ENCODE measurements at regions not wholly inside any gene's neighbourhood (a gene's known extent, or its start where the extent isn't known, plus 50 kb on each side); places are given as distances from the start of the nearest gene placed in this dataset.

DNA sequence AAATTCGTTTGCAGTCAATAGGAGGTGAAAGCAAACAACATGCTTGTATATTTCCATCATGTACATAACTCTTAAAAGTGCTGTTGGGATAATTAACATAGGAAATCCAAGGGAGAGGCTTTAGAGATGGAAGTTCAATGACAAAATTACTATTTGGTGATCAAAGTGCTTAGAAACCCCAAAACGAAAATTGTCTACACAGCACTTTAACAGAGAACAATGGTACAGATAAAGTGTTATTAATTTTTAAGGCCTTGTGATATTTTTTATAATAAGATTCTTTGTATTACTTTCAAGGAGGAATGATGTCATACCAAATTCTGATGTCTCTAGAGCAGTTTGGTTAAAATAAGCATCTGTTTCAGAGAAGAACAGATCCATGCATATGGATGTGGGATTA, 406.3 kb downstream of the EPHA7 start:
- no peak overlapping the region for H3K27ac ChIP-seq
- no peaks in the 10 kb centered on the region for H3K9me3 ChIP-seq
- no peaks in the 10 kb centered on the region for H3K27me3 ChIP-seq
- no peak for DNase-seq (ENCODE audit: extremely low spot score in 2 of 2)
- TF ChIP-seq POLR2AphosphoS5 (IDR thresholded peaks at IDR 0.05; ENCODE audit: insufficient read depth in 1 of 2, low read depth in 1 of 2) (no peak), POLR2A (IDR thresholded peaks at IDR 0.05) (no peak)
- TF ChIP-seq, protein P1, sequence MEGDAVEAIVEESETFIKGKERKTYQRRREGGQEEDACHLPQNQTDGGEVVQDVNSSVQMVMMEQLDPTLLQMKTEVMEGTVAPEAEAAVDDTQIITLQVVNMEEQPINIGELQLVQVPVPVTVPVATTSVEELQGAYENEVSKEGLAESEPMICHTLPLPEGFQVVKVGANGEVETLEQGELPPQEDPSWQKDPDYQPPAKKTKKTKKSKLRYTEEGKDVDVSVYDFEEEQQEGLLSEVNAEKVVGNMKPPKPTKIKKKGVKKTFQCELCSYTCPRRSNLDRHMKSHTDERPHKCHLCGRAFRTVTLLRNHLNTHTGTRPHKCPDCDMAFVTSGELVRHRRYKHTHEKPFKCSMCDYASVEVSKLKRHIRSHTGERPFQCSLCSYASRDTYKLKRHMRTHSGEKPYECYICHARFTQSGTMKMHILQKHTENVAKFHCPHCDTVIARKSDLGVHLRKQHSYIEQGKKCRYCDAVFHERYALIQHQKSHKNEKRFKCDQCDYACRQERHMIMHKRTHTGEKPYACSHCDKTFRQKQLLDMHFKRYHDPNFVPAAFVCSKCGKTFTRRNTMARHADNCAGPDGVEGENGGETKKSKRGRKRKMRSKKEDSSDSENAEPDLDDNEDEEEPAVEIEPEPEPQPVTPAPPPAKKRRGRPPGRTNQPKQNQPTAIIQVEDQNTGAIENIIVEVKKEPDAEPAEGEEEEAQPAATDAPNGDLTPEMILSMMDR (IDR thresholded peaks at IDR 0.05), result no peak
- H3K4me1 ChIP-seq, result no peaks in the 10 kb centered on the region
- H3K4me3 ChIP-seq, result no peak overlapping the region
- no peaks in the 10 kb centered on the region for H3K36me3 ChIP-seq
- intact Hi-C loops (cut with DNase I), result no loop called here

GRCh38 chr6:93008375-93008774, 411.0 kb downstream of the EPHA7 start:
- Histone ChIP-seq H3K4me3 (no peak overlapping the region), H3K27ac (no peak overlapping the region), H3K4me1 (no peaks in the 10 kb centered on the region), H3K9me3 (no peaks in the 10 kb centered on the region), H3K27me3 (no peaks in the 10 kb centered on the region), H3K36me3 (no peaks in the 10 kb centered on the region)
- intact Hi-C loops (cut with DNase I), result no loop called here
- TF ChIP-seq POLR2AphosphoS5 (IDR thresholded peaks at IDR 0.05; ENCODE audit: insufficient read depth in 1 of 2, low read depth in 1 of 2), result no peak
- TF ChIP-seq POLR2A (IDR thresholded peaks at IDR 0.05), result no peak
- TF ChIP-seq, protein P1 (IDR thresholded peaks at IDR 0.05), result no peak
- no peak for DNase-seq (ENCODE audit: extremely low spot score in 2 of 2)

- H3K4me3 ChIP-seq, result no peak overlapping the region
- DNase-seq (ENCODE audit: extremely low spot score in 2 of 2), result no peak
- no peaks in the 10 kb centered on the region for H3K9me3 ChIP-seq
- H3K27ac ChIP-seq, result no peak overlapping the region
- intact Hi-C loops (cut with DNase I), result no loop called here
- TF ChIP-seq, protein P1 (IDR thresholded peaks at IDR 0.05), result no peak
- TF ChIP-seq POLR2AphosphoS5 (IDR thresholded peaks at IDR 0.05; ENCODE audit: insufficient read depth in 1 of 2, low read depth in 1 of 2), result no peak
- TF ChIP-seq POLR2A (IDR thresholded peaks at IDR 0.05), result no peak
- no peaks in the 10 kb centered on the region for H3K4me1 ChIP-seq
- no peaks in the 10 kb centered on the region for H3K27me3 ChIP-seq
- H3K36me3 ChIP-seq, result no peaks in the 10 kb centered on the region
Measured at GRCh38 chr6:92989656-92990055, 429.7 kb downstream of the EPHA7 start.

GRCh38 chr6:92979281-92979680, 440.1 kb downstream of the EPHA7 start:
- H3K4me1 ChIP-seq, result no peaks in the 10 kb centered on the region
- no peak overlapping the region for H3K4me3 ChIP-seq
- intact Hi-C loops (cut with DNase I), result no loop called here
- DNase-seq (ENCODE audit: extremely low spot score in 2 of 2), result no peak
- no peaks in the 10 kb centered on the region for H3K36me3 ChIP-seq
- TF ChIP-seq POLR2A (IDR thresholded peaks at IDR 0.05) (no peak), POLR2AphosphoS5 (IDR thresholded peaks at IDR 0.05; ENCODE audit: insufficient read depth in 1 of 2, low read depth in 1 of 2) (no peak)
- TF ChIP-seq, protein P1 (IDR thresholded peaks at IDR 0.05), result no peak
- H3K27me3 ChIP-seq, result no peaks in the 10 kb centered on the region
- no peak overlapping the region for H3K27ac ChIP-seq
- H3K9me3 ChIP-seq, result no peaks in the 10 kb centered on the region

- TF ChIP-seq POLR2A (IDR thresholded peaks at IDR 0.05), result no peak
- TF ChIP-seq, protein P1 (IDR thresholded peaks at IDR 0.05), result no peak
- TF ChIP-seq POLR2AphosphoS5 (IDR thresholded peaks at IDR 0.05; ENCODE audit: insufficient read depth in 1 of 2, low read depth in 1 of 2), result no peak
- no peaks in the 10 kb centered on the region for H3K36me3 ChIP-seq
- intact Hi-C loops (cut with DNase I), result no loop called here
- no peaks in the 10 kb centered on the region for H3K9me3 ChIP-seq
- DNase-seq (ENCODE audit: extremely low spot score in 2 of 2), result no peak
- H3K27ac ChIP-seq, result no peak overlapping the region
- H3K4me1 ChIP-seq, result no peaks in the 10 kb centered on the region
- no peak overlapping the region for H3K4me3 ChIP-seq
- no peaks in the 10 kb centered on the region for H3K27me3 ChIP-seq
Measured at GRCh38 chr6:92977018-92977417, 442.3 kb downstream of the EPHA7 start.
